GM10248 (cell line): ENCODE measurements at regions not wholly inside any gene's neighbourhood (a gene's known extent, or its start where the extent isn't known, plus 50 kb on each side); places are given as distances from the start of the nearest gene placed in this dataset.

Experiments used
- CTCF ChIA-PET: fragments of 300-600 bp; sonication (Branson Sonifier 250); formaldehyde crosslinking; extraction: SDS; loops from one replicate; lab custom pipeline; 2021; ENCODE audit warnings: antibody characterized with exemption; lab: Yijun Ruan, JAX
- POLR2A ChIA-PET: fragments of 350-650 bp; sonication (Branson Sonifier 250); formaldehyde crosslinking; extraction: SDS; loops from one replicate; lab custom pipeline; 2020; ENCODE audit warnings: antibody characterized with exemption; lab: Yijun Ruan, JAX
- DNase-seq: peaks from one replicate; pipeline ENCODE4 v3.0.0; 2012; ENCODE audit errors: extremely low spot score
- TF ChIP-seq, protein P1 (sequence below): IDR thresholded peaks from 2 replicates; pipeline ENCODE4 v1.5.1; 2012; ENCODE audit warnings: mild to moderate bottlenecking, low read depth; ENCODE audit errors: extremely low read depth, missing control alignments, control extremely low read depth

DNA sequence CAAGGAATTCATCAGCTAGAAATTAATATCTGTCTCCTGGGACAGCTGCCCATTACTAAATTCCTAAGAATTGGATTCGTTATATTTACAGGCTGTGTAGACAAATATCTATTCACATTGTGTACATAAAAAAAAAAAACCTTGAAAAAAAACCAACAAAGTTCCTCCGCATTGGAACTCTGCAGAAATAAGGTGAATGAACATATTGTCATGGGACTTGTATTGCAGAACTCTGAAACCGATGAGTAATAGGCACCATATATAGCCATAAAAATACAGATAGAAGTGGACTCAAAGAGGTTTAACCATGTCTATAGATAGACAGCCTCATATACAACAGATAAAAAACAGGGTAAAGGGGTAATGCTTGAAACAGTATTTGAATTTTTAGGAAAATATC, 909.9 kb upstream of the CHAC2 start:
- ChIA-PET CTCF (no interaction called here), POLR2A (no interaction called here)
- TF ChIP-seq, protein P1, sequence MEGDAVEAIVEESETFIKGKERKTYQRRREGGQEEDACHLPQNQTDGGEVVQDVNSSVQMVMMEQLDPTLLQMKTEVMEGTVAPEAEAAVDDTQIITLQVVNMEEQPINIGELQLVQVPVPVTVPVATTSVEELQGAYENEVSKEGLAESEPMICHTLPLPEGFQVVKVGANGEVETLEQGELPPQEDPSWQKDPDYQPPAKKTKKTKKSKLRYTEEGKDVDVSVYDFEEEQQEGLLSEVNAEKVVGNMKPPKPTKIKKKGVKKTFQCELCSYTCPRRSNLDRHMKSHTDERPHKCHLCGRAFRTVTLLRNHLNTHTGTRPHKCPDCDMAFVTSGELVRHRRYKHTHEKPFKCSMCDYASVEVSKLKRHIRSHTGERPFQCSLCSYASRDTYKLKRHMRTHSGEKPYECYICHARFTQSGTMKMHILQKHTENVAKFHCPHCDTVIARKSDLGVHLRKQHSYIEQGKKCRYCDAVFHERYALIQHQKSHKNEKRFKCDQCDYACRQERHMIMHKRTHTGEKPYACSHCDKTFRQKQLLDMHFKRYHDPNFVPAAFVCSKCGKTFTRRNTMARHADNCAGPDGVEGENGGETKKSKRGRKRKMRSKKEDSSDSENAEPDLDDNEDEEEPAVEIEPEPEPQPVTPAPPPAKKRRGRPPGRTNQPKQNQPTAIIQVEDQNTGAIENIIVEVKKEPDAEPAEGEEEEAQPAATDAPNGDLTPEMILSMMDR: no peak
- no peak for DNase-seq

DNA sequence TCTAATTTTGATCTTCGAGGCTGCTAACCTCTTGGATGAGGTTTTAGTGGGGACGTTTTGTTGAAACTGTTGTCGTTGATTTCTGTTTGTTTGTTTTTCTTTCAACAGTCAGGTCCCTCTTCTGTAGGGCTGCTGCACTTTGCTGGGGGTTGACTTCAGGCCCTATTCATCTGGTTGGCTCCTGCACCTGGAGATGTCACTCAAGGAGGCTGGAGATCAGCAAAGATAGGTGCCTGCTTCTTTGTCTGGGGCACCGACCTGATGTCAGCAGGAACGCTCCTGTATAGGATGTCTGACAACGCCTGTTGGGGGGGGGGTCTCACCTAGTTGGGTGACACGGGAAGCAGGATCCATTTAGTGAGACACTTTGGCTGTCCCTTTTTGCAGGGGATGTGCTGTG, 915.6 kb upstream of the CHAC2 start:
- POLR2A ChIA-PET: no interaction called here
- TF ChIP-seq, protein P1: no peak
- no peak for DNase-seq
- CTCF ChIA-PET: no interaction called here

DNA sequence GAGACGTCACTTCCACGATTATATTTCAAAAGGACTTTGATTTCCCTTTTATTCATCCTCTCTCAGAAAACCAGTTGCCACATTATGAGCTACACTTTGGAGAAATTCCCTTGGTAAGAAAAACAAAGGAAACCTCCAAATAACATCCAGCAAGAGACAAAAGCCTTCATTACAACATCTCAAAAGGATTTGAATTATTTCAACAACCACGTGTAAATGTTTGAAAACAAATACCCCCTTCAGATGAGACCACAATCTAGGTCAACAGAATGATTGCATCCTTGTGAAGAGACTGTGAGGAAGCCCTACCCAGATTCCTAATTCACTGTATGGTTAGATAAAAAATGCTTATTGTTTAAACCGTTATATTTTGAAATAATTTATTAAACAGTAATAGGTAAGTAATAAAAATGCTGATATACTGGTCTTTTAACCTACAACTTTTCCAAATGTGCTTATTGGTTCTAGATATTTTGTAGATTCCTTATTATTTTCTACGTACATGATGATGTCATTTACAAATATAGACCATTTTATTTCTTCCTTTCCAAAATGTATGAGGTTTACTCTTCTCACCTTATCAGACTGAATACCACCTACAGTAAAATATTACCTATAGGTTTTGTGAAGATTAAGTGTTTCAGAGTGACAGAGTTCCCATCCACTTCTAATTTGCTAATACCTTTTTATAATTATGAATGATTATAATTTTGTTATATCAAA, 922.7 kb upstream of the CHAC2 start:
- no peak for DNase-seq
- ChIA-PET CTCF (no interaction called here), POLR2A (no interaction called here)
- TF ChIP-seq, protein P1: no peak

DNA sequence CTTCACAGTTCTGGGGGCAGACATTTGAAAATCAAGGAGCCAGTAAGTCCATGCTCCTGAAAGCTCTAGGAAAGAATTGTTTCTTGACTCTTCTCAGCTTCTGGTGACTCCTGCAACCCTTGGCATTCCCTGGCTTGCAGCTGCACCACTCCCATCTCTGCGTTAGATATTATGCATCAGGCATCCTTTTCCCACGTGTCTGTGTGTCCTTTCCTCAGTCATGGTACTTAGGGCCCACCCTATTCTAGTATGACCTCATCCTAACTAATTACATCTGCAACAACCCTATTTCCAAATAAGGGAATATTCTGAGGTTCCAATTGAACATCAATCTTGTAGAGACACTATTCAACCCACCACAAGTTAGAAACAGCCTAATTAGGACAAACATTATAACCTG, 931.7 kb upstream of the CHAC2 start:
- TF ChIP-seq, protein P1: no peak
- POLR2A ChIA-PET: no interaction called here
- CTCF ChIA-PET: no interaction called here
- no peak for DNase-seq

DNA sequence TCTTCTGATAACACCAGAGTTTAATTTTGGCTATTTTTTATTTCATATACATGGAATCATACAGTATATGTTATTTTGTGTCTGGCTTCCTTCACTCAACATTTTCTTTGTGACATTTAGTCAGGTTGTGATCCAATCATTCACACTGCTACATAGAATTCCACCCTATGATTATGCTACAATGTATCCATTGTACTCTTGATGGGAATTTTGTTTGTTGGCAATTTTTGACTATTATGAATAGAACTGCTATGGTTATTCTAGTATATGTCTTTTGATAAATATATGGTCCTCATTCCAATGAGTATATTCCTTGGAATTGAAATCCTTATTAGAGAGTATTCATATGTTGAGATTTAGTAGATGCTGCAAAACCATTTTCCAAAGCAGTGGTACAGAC, 936.4 kb upstream of the CHAC2 start:
- ChIA-PET POLR2A (no interaction called here), CTCF (no interaction called here)
- TF ChIP-seq, protein P1: no peak
- no peak for DNase-seq

DNA sequence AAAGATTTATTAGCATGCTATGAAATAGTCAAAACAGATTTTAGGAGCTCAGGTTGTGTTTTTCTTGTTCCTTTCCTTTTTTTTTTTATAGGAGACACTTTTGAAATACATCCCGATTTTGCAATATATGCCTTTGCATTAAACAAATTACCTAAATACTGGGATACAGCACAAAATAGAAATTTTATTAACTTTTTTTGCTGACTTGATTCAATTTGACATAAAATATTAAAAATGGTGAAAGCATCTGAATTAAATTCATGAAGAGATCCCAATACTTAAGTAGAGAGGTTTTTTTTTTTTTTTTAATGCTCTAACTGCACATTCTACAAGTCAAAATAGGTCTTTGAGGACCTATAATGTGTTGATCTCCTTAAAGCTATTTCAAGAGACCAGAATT, 939.5 kb upstream of the CHAC2 start:
- CTCF ChIA-PET: no interaction called here
- POLR2A ChIA-PET: no interaction called here
- TF ChIP-seq, protein P1: no peak
- DNase-seq: no peak
